Right ventricle myocardium inferior (tissue), 1 donor: ENCODE measurements at regions not wholly inside any gene's neighbourhood (a gene's known extent, or its start where the extent isn't known, plus 50 kb on each side); places are given as distances from the start of the nearest gene placed in this dataset.
"Not testable (repeated sequence)": the region's sequence is repeated elsewhere in the genome, so short reads cannot be mapped to it uniquely, and the experiment has no call there.

Source experiments
- ATAC-seq: fragments of 200-7000 bp; cut with Tn5 transposase; one replicate; pipeline ENCODE4 v1.9.1; 2020; ENCODE audit warnings: mild to moderate bottlenecking, moderate library complexity
- DNase-seq: peaks from one replicate; pipeline ENCODE4 v3.0.0; 2021; ENCODE audit errors: missing footprints
- intact Hi-C: fragments of 100-400 bp; cut with DNase I; formaldehyde crosslinking; loops from one replicate; pipeline ENCODE4 v1.11.0; 2022
- donor health status: DM: no; HTN: yes; CAD: no; lungs with severe emphysema.

GRCh38 chr15:57767481-57767880 lies 61.0 kb downstream of the POLR2M start:
- no peak for ATAC-seq
- intact Hi-C loops, result no loop called here
- DNase-seq, result no peak

- ATAC-seq, result peak; percentile 97
- DNase-seq, result peak; percentile 89
- intact Hi-C loops, result no loop called here
Observed at GRCh38 chr15:57769266-57769665, 62.8 kb downstream of the POLR2M start.

GRCh38 chr15:57770495-57770894 lies 64.0 kb downstream of the POLR2M start:
- no peak for ATAC-seq
- intact Hi-C loops, result no loop called here
- no peak for DNase-seq

GRCh38 chr15:57772223-57772957 lies 65.9 kb downstream of the POLR2M start:
- intact Hi-C loops, result no loop called here
- ATAC-seq, result no peak
- no peak for DNase-seq

- no peak for DNase-seq
- intact Hi-C loops, result no loop called here
- no peak for ATAC-seq
Observed at GRCh38 chr15:57773051-57773450, 66.5 kb downstream of the POLR2M start.

- ATAC-seq (no peak), DNase-seq (no peak)
- intact Hi-C loops, result no loop called here
Observed at GRCh38 chr15:57777003-57777402, 70.5 kb downstream of the POLR2M start.

GRCh38 chr15:57780471-57780870 lies 74.0 kb downstream of the POLR2M start:
- DNase-seq, result no peak
- intact Hi-C loops, result no loop called here
- ATAC-seq, result no peak

- intact Hi-C loops, result no loop called here
- ATAC-seq, result no peak
- no peak for DNase-seq
Observed at GRCh38 chr15:57782731-57783130, 76.2 kb downstream of the POLR2M start.

- intact Hi-C loops, result no loop called here
- DNase-seq (no peak), ATAC-seq (peak; percentile 89)
Observed at GRCh38 chr15:57784081-57784511, 77.6 kb downstream of the POLR2M start.

- intact Hi-C loops, result no loop called here
- no peak for DNase-seq
- no peak for ATAC-seq
Observed at GRCh38 chr15:57785039-57785438, 78.5 kb downstream of the POLR2M start.

- no peak for DNase-seq
- intact Hi-C loops, result no loop called here
- ATAC-seq, result no peak
Observed at GRCh38 chr15:57785959-57786358, 79.4 kb downstream of the POLR2M start.

- DNase-seq, result no peak
- intact Hi-C loops, result no loop called here
- peak; percentile 26 for ATAC-seq
Observed at GRCh38 chr15:57789225-57789624, 82.7 kb downstream of the POLR2M start.

- no peak for ATAC-seq
- DNase-seq, result no peak
- intact Hi-C loops, result no loop called here
Observed at GRCh38 chr15:57792724-57793449, 86.4 kb downstream of the POLR2M start.

GRCh38 chr15:57795261-57795660 lies 88.7 kb downstream of the POLR2M start:
- no peak for DNase-seq
- ATAC-seq, result no peak
- intact Hi-C loops, result no loop called here

GRCh38 chr15:57796146-57796545 lies 89.6 kb downstream of the POLR2M start:
- DNase-seq (no peak), ATAC-seq (no peak)
- intact Hi-C loops, result no loop called here

GRCh38 chr15:57797110-57797509 lies 90.6 kb downstream of the POLR2M start:
- intact Hi-C loops, result no loop called here
- ATAC-seq (peak; percentile 60), DNase-seq (no peak)

- no peak for ATAC-seq
- intact Hi-C loops, result no loop called here
- no peak for DNase-seq
Observed at GRCh38 chr15:57797568-57798267, 91.2 kb downstream of the POLR2M start.

- ATAC-seq (no peak), DNase-seq (no peak)
- intact Hi-C loops, result no loop called here
Observed at GRCh38 chr15:57806003-57806402, 99.5 kb downstream of the POLR2M start.

- intact Hi-C loops, DNase-seq, ATAC-seq: not testable (repeated sequence)
Observed at GRCh38 chr15:57809285-57809684, 102.8 kb downstream of the POLR2M start.

- intact Hi-C loops, result no loop called here
- DNase-seq (no peak), ATAC-seq (no peak)
Observed at GRCh38 chr15:57816599-57816998, 110.1 kb downstream of the POLR2M start.
